Esophagus squamous epithelium (tissue), 5 donors: ENCODE measurements at regions not wholly inside any gene's neighbourhood (a gene's known extent, or its start where the extent isn't known, plus 50 kb on each side); places are given as distances from the start of the nearest gene placed in this dataset.

Experiments
- DNase-seq: peaks from one replicate; lab custom pipeline; 2025; lab: John Stamatoyannopoulos, UW
- H3K27ac ChIP-seq, 4 donors: fragments of 200-600 bp; sonication (generic); one replicate each; pipeline ENCODE4 v1.5.1; 2016 to 2019; ENCODE audit warnings: mild to moderate bottlenecking in 1 of 4
- H3K27me3 ChIP-seq, 4 donors: fragments of 200-600 bp; sonication (generic); 1 replicate in 3 of 4; 2 replicates in 1 of 4; pipeline versions ENCODE4 v1.5.1 to v1.6.0; 2017 to 2021; ENCODE audit warnings: antibody characterized with exemption in 1 of 4
- H3K36me3 ChIP-seq, 3 donors: fragments of 200-600 bp; sonication (generic); one replicate each; pipeline ENCODE4 v1.5.1; 2016 to 2019
- H3K4me1 ChIP-seq, 3 donors: fragments of 200-600 bp; sonication (generic); one replicate each; pipeline ENCODE4 v1.5.1; 2017 to 2019
- H3K4me3 ChIP-seq, 4 donors: fragments of 200-600 bp; sonication (generic); 1 replicate in 3 of 4; 2 replicates in 1 of 4; pipeline ENCODE4 v1.5.1; 2016 to 2019; ENCODE audit warnings: mild to moderate bottlenecking in 2 of 4, moderate library complexity in 1 of 4
- H3K9me3 ChIP-seq, 3 donors: fragments of 200-600 bp; sonication (generic); one replicate each; pipeline ENCODE4 v1.5.1; 2016 to 2019
- CTCF ChIP-seq, 6 experiments: fragments of 450-650 bp in 4 of 6; fragments of 200-600 bp in 2 of 6; sonication (generic) in 2 of 6; IDR thresholded peaks; one replicate each; pipeline ENCODE4 v1.5.1; 2016 to 2019; ENCODE audit warnings: antibody characterized with exemption in 6 of 6, mild to moderate bottlenecking in 4 of 6, moderate library complexity in 4 of 6
- POLR2A ChIP-seq, 4 donors: fragments of 450-650 bp; IDR thresholded peaks; one replicate each; pipeline ENCODE4 v1.6.1; 2017; ENCODE audit warnings: antibody characterized with exemption in 4 of 4, mild to moderate bottlenecking in 4 of 4, moderate library complexity in 3 of 4
- WGBS, 2 donors: methylation state at CpG; one replicate each; pipeline ENCODE4 v1.1.5; 2018; 5-methylcytosine and 5-hydroxymethylcytosine counted together
- intact Hi-C: fragments of 100-400 bp; cut with DNase I; formaldehyde crosslinking; loops from one replicate; pipeline ENCODE4 v1.15.0; 2022
- donor health status: DM: yes; HTN: yes; CAD: no.

GRCh38 chr16:86966777-86967176 lies 350.4 kb downstream of the C16orf95 start:
- H3K36me3 ChIP-seq, result no peaks in the 10 kb centered on the region
- H3K4me3 ChIP-seq, result no peak overlapping the region
- no peak for TF ChIP-seq POLR2A (IDR thresholded peaks at IDR 0.05)
- no peak for TF ChIP-seq CTCF (IDR thresholded peaks at IDR 0.05)
- H3K4me1 ChIP-seq, result no peaks in the 10 kb centered on the region
- WGBS, 2 donors, result 82 to 87% methylated on average over 10 to 11 of the region's 11 CpGs
- H3K9me3 ChIP-seq, result no peaks in the 10 kb centered on the region
- H3K27ac ChIP-seq, result no peak overlapping the region
- DNase-seq, result no peak
- H3K27me3 ChIP-seq, result peaks cover 0 to 32% (median 0%) of the 10 kb centered on the region in 4 donors
- intact Hi-C loops, result no loop called here

DNA sequence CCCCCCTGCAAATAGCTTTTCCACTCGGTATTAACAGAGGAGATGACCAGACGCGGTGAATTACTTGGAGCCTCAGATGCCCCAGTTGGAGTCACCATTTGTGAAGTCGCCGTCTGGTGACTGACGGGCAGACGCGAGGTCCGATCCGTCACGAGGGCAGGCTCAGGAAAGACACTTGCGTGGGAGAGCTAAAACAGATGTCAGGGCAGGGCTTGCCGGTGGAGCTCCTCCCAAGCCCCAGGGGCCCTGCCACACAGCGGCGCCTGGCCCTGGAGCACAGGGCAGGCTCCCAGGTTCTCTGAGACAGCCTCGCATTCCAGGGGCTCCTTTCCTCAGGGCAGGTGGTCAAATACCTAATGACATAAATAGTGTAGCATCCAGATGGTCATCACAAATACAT lies 348.3 kb downstream of the C16orf95 start:
- no peaks in the 10 kb centered on the region for H3K4me1 ChIP-seq
- TF ChIP-seq POLR2A (IDR thresholded peaks at IDR 0.05) (no peak), CTCF (IDR thresholded peaks at IDR 0.05) (no peak)
- no peaks in the 10 kb centered on the region for H3K9me3 ChIP-seq
- 60 to 78% methylated on average over 1 to 14 of the region's 16 CpGs for WGBS, 2 donors
- H3K4me3 ChIP-seq, result no peak overlapping the region
- intact Hi-C loops, result no loop called here
- H3K27me3 ChIP-seq, result peaks cover 0 to 30% (median 0%) of the 10 kb centered on the region in 4 donors
- no peak overlapping the region for H3K27ac ChIP-seq
- no peaks in the 10 kb centered on the region for H3K36me3 ChIP-seq
- no peak for DNase-seq

- H3K4me3 ChIP-seq, result no peak overlapping the region
- no peak for DNase-seq
- no peaks in the 10 kb centered on the region for H3K4me1 ChIP-seq
- no peak for TF ChIP-seq CTCF (IDR thresholded peaks at IDR 0.05)
- TF ChIP-seq POLR2A (IDR thresholded peaks at IDR 0.05), result no peak
- H3K27ac ChIP-seq, result no peak overlapping the region
- H3K36me3 ChIP-seq, result no peaks in the 10 kb centered on the region
- intact Hi-C loops, result no loop called here
- H3K9me3 ChIP-seq, result no peaks in the 10 kb centered on the region
- 80% methylated on average over 2 of the region's 3 CpGs; no CpG with 5 or more reads in 1 of the 2 donors for WGBS, 2 donors
- H3K27me3 ChIP-seq, result peaks cover 0 to 22% (median 0%) of the 10 kb centered on the region in 4 donors
Measured at GRCh38 chr16:86969716-86970115, 347.5 kb downstream of the C16orf95 start.

DNA sequence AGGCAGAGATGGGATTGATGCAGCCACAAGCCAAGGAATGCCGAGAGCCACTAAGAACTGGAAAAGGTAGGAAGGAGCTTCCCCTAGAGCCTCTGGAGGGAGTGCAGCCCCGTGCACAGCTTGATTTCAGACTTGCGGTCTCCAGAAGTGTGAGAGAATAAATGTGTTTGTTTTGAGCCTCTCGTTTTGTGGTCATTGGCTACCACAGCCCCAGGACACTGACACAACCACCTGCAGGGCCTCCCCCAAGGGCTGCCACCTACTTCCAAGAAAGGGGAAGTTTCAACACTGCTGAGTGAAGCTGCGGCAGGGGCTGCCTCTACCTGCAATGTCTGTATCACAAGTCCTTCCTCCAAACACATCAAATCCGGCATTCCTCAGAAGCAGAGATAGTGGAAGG lies 346.9 kb downstream of the C16orf95 start:
- intact Hi-C loops, result no loop called here
- no peaks in the 10 kb centered on the region for H3K9me3 ChIP-seq
- H3K27ac ChIP-seq, result no peak overlapping the region
- H3K4me1 ChIP-seq, result no peaks in the 10 kb centered on the region
- H3K27me3 ChIP-seq, result peaks cover 0 to 20% (median 0%) of the 10 kb centered on the region in 4 donors
- TF ChIP-seq CTCF (IDR thresholded peaks at IDR 0.05), result no peak
- no peak for TF ChIP-seq POLR2A (IDR thresholded peaks at IDR 0.05)
- DNase-seq, result no peak
- 83 to 92% methylated on average over 4 to 5 of the region's 6 CpGs for WGBS, 2 donors
- H3K36me3 ChIP-seq, result no peaks in the 10 kb centered on the region
- no peak overlapping the region for H3K4me3 ChIP-seq

GRCh38 chr16:86970726-86971125 lies 346.5 kb downstream of the C16orf95 start:
- DNase-seq, result no peak
- Histone ChIP-seq H3K4me1 (no peaks in the 10 kb centered on the region), H3K27ac (no peak overlapping the region), H3K27me3 (peaks cover 0 to 15% (median 0%) of the 10 kb centered on the region in 4 donors), H3K36me3 (no peaks in the 10 kb centered on the region), H3K4me3 (no peak overlapping the region), H3K9me3 (no peaks in the 10 kb centered on the region)
- 45 to 69% methylated on average over 2 to 3 of the region's 4 CpGs for WGBS, 2 donors
- intact Hi-C loops, result no loop called here
- TF ChIP-seq CTCF (IDR thresholded peaks at IDR 0.05) (no peak), POLR2A (IDR thresholded peaks at IDR 0.05) (no peak)
